RPMI7951 (cell line): ENCODE measurements at regions not wholly inside any gene's neighbourhood (a gene's known extent, or its start where the extent isn't known, plus 50 kb on each side); places are given as distances from the start of the nearest gene placed in this dataset.

Experiments
- DNase-seq: peaks from one replicate; pipeline ENCODE4 v3.0.0-alpha.2; 2012; ENCODE audit warnings: low read depth

DNA sequence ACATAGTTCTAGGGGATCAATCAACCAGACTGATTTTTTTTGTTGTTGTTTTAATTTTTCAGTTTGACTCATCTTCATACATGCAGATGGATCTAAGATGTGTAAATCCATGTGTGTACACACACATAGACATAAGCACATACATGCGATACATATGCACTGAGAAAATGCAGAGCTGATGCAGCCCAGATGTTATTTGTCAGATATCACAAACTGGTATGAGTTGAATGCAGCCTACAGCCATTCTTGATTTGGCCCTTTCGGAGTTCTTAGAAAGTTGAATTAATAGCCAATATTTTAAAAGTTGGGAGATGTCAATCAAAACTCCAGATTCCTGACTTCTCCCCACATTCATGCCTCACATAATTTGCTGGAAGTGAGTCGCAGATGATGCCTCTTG is 180.4 kb downstream of the SPATA18 start:
- DNase-seq: no peak

DNA sequence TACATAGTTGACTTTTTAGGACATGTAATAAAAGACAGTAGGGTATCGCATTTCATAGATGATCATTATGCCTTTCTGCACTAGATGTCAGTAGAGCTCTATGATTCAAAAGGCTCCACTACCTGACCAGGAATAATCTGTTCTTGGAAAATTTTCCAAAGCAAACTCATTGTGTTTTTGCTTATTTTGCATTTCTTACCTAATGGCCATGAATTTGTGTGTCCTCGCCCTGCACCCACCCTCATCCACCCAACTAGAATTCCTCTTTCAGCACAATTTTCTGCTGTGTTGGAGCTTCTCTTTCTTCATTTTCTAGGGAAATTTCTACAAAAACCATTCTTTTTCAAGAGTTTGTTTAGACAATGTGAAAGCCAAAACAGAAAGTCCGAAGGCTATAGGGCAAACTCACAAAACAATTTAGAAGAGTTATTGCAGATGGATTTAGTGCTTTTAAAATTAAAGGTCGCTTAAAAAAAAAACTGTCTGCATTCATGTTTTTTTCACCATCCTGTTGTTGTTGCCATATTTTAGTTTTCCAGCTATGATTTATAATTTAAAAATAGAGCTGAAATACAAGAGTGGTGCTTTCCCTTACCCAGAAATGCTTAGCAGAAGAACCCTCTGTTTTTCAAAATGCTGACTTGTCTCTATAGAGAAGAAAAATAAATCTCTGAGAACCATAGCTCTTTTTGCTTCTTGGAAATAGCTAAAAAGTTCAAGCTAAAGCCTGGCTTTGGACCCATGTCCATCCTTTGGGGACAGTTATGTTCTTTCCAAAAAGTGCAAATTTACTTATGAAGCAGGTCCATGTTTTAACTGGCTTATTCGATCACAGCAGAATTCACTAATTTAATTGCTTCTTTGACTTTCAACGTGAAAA is 183.7 kb downstream of the SPATA18 start:
- DNase-seq: peak; percentile 29

DNA sequence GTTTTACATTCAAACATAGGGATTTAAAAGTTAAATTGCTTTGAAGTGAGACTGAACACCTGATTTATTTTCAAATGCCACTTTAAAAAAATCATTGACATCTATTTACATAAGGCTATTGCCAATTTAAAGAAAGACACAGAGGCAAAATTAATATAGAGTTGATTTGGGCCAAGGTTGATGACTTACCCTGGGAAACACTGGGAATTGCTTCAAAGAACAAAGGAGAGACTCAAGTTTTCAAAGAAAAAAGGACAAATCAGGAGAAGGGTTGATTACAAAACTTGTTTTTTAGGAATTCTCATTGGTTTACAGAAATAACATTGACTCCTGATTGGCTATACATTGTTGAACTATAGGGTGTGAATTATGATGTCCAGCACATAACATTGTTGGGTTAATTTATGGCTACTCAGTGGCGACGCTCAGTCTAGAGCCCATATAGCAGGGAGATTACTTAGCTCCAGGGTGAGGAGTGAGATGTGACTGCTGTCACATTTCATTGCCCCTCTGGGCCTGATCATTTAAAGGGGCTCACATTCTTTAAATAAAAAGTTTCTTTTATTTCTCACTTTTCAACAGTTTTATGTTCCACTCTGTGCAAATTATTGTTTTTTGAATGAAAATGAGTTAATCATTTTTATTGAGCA is 184.6 kb downstream of the SPATA18 start:
- no peak for DNase-seq

DNA sequence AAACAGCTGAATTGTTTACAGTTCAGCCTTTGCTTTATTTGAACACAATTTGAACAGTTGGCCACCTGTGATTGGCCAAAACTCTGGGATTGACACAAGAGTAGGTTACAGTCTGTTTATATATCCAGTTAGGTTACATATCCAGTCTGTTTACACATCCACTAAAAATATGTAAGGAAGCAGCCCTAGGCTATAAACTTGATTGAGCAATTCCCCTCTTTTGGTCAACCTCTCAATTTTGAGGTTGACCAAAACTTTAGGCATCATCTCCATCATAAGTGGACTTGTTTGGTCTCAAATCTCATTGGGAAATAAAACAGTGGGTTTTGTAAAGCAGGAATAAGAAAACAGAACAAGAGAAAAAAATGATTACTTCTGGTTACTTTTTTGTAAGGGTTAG is 190.8 kb downstream of the SPATA18 start:
- no peak for DNase-seq

DNA sequence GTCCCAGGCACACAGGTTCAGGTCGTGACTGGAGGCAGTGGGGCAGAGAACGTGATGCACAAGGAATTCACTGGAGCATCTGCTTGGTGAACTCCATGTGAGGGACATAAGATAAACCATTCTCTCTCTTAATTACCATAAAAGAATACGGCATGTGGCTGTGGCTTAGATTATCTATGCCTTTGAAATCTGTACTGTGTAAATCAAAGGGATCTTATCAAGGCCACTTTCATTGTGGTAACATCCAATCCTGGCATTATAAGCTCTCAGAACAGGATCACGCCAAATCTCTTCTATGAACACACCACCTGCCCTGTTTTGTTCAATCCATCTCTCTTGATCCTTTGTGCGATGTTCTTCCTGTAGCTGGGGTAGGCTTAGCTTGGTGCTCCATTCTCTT is 192.3 kb downstream of the SPATA18 start:
- DNase-seq: no peak

DNA sequence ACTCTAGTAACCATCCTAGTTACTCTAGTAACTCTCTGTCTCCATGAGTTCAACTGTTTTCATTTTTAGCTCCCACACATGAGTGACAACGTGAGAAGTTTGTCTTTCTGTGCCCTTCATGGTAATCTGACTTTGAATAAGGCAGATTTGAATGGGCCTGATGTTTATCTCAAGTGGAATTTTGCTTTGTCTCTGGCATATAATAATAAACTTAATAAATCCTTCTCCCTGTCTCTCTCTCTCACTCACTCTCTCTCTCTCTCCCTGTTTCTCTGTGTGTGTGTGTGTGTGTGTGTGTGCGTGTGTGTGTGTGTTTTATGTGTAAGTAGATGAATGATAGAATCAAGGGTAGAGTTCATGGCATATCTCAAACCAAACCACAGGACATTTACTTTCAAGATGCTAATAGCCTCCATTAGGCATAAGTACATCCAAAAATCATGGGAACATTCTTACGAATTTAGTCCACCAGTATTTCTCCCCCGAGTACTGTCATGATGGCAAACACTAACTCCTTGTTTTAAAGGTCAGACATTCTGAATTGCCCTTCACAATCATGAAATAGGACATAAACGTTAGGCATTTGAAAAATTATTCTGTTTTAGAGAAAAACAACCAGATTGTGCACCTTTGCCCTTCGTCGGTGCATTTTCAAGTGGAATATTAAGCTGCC is 193.1 kb downstream of the SPATA18 start:
- no peak for DNase-seq

DNA sequence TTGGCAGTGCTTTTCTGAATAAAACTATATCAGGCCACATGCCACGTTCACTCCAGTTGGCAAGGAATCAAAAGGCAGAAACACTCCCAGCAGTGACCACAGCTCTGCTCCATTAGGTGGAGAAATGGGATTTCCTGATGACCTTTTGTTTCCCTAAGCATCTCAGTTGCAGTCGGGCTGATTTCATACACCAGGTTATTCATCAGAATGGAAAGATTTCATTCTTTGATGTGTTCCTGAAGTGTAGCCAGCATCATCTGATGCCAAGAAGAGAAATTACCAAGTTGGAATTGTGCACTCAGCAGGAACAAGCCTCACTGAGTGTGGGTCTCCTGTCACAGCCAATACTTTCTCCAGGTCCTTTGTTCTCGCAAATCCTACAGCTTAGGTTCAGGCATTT is 193.7 kb downstream of the SPATA18 start:
- DNase-seq: no peak

DNA sequence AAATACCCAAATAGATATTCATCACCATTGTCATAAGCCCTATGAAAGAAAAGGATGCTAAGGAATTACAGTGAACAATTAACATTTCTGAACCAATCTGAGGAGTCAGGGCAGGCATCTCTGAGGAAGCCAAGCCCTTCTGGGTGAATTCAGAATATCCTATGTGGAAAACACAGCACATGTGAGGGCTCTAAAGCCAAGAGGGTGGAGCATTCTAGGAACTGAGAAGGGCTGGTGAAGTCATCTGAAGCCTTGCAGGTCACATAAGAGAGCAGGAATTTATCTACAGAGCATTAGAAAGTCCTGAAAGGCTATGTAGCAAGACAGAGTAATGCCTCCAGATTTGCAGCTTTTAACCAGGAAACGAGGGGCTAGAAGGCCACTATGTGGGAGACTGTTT is 195.7 kb downstream of the SPATA18 start:
- DNase-seq: no peak

DNA sequence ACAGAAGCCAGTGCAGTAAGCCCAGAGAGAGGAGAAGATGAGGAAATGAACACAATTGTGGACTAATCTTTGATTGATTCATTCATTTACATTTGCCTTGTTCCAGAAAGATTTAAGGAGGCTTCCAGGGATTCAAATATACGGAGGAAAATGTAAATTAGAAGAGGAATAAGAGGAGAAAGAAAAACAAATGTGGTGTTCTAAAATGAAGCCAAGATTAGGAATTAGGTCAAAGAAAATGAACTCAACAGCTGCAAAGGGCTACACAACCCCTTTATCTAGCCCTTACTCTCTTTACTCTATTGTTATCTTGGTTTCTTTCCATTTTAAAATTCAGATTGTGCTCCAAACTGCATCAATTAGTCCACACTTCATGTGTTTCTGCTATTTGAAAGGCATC is 196.8 kb downstream of the SPATA18 start:
- DNase-seq: no peak

DNA sequence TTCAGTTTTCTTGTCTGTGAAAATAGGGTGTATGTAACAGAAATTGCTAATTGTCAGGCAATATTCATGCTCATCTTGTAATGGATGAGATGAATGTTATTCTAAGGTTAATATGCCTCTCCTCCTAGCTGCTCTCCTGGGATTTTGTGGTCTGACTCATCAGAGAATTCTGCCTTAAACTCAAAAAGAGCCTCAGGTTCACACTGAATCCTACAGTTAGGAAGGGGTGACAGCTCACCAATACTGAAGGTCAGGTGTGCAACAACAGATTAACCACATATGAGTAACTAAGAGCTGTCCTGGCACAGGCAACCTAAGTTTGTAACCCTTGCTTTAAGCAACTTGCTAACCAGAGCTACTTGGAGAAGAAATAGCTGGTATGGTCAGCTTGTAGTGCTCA is 197.7 kb downstream of the SPATA18 start:
- no peak for DNase-seq

DNA sequence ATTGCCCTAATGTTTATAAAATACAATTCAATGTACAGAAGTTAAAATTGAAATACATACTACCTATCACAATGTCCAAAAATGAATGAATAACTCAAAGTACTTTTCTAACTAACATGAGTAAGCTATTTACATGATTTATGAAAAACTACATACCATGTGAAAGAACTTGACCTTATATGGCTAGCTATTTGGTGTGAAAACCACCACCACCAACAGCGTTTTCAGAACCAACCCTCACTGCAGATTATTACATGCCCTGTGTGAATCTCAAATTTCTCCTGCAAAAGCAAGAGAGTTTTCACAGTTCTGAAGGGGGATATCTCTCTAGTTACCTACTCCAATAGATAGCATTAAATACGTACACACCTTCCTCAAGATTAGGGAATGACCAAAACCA is 198.5 kb downstream of the SPATA18 start:
- DNase-seq: no peak

DNA sequence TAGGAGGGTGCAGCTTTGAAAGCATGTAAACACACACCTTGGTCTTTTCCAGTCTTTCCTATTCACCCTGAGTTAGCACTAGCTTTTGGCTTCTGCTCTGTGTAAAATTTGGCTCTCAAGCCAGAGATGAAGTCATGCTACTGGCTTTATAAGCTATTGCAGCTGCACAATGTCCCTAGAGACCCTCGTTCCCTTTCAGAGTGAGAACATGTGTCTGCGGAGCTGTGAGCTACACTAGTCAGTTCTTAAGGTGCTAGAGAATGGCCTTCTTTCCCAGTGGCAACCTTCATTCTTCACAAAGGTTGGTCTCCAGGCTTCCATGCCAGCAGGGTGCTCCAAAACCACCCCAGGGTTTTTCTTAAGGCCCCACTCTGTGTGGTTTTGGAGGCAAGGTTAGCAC is 199.1 kb downstream of the SPATA18 start:
- no peak for DNase-seq

DNA sequence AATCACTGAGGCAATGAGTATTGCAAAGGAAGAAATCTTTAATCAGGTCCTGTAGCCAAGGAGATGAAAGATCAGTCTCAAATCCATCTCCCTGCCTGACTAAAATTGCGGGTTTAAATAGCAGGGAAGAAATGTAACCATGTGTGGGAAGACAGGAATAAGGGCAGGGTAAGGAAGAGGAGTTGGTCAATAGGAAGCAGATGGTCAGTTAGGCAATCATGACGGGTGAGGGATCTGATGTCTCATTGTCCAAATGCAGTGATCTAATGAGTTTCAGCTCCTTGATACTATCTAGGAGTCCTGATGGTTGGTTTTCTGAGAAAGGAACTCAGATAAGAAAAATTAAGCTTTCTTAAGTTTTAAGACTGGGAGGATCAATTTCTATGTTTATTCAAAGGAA is 200.8 kb downstream of the SPATA18 start:
- no peak for DNase-seq

DNA sequence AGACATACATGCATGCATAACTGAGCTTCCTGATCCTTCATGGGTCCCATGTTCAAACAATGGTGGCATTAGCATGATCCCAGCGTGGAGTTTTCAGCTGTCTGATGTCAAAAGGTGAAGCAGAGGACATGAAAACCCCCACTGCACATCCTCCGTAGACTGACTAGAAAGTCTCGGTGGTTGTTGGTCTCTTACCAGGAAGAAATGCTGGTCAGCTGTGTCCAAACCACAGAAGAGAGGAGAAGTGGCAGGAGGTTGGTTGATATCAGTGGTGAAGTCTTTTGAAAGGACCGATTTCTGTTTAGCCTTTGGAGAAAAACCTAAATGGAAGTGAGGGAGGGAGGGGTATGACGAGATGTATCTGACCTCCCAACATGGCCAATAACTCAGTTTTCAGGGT is 201.9 kb downstream of the SPATA18 start:
- no peak for DNase-seq

DNA sequence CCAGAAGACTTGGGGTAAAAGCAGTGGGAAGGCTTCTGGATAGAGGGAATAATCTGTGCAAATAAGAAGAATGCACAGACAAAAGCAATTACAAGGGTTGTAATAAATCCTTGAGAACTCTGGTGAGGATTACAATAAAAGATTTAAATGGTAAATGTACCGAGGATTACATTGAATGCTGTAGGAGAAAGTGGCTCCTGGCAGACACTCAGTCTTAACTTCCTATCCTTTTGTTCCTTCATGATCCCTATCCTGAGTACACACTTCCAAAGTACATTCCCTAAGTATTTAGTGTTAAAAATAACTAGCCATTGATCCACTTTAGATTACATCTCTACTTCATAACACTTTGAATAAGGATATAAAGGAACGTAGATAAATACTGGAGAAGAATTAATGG is 205.4 kb downstream of the SPATA18 start:
- DNase-seq: no peak

DNA sequence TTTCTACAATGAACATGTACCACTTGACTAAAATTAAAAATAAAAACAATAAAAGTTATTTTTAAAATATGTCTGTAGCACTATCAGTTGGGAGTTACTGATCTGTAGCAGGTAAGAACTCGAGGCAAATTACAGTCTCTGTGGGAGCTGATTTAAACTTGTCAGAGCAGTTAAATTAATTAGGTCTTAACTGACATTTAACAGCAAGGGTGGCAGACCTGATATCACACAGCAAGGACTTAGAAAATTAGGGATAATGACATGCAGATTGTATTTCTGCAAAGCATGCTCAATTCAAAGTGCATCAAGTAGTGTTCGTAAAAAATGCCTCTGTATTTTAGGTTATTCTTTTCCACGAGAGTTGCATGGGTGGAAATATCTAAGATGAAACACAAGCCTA is 208.9 kb downstream of the SPATA18 start:
- no peak for DNase-seq

DNA sequence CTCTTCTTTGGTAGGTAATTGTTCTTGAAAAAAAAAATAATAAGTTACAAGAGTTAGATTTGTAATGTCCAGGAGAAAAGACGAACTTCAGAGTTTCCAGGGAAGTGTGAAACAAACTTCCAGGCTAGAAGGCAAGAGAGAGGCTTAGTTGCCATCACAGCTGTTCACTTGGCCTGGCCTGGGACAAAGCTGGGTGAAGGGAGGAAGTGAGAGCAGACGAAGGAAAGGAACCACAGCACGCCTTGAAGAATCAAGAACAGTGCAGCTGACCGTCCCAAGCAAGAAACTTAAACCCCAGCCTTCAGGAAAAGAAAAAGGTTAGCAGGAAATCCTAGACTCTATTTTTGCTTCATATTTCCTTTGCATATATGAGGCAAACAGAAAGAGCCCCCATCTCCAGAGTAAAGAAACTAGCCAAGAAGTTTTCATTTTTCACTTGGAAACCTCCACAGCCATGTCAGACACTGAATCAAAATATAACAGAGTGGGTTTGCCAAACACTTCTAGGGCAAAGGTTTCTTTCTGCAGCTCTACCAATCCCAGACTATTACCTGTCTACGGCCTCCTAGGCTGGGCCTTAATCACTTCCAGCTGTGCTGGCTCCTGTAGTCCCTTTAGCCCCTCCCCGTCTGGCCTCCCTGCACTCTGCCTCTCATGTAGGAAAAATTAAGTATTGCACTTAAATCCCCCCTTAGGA is 209.6 kb downstream of the SPATA18 start:
- no peak for DNase-seq

DNA sequence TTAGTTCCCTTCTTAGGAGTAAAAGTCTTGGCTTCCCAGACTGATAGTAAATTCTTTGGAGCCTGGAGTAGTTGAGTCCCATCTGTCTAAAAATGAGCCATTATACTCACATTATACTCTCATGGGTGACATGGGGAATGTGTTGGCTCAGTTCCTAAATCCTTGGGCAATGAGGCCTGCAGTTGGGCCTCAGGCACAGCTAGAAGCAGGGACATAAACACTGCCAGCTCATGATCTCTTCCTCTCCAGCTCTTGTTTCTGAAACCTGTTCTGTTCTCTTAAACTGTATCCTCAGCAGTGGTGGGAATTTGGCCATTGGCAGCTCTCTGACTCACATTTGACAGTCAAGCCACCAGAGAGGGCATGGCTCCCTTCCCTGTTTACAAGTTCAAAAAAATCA is 212.5 kb downstream of the SPATA18 start:
- DNase-seq: no peak

DNA sequence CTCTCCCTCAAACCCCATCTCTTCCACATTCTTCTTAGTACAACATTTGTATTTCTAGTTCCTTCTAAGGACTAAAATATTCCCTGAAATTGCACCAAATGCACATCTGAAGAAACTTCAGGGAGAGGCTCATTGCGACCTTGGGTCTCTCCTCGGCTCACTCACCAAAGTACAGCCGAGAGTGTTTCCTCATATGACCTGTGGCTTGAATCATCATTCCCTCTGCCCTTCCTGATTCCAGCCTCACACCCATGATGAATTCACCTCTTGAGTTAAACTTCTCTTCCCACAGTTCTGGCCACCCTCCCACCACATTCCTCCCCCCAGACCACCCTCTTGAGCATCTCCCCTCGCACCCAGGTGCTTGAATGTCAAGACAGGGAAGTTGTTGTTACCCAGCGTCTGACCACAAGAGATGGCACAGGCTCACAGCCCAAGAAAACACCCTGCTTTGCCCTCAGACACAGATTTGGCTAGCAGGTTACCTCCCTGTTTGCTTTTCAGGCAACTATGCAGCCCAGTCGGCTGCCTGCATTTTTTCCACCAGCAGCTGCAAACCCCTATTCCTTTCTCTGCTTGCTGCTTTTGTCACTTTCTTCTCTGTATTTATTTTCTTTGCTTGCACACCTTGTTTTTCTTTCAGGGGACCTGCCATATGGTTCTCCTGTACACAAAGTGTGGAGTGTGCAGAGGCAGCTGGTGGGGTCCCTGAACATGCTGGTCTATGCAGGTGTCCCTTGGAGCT is 214.8 kb downstream of the SPATA18 start:
- no peak for DNase-seq

DNA sequence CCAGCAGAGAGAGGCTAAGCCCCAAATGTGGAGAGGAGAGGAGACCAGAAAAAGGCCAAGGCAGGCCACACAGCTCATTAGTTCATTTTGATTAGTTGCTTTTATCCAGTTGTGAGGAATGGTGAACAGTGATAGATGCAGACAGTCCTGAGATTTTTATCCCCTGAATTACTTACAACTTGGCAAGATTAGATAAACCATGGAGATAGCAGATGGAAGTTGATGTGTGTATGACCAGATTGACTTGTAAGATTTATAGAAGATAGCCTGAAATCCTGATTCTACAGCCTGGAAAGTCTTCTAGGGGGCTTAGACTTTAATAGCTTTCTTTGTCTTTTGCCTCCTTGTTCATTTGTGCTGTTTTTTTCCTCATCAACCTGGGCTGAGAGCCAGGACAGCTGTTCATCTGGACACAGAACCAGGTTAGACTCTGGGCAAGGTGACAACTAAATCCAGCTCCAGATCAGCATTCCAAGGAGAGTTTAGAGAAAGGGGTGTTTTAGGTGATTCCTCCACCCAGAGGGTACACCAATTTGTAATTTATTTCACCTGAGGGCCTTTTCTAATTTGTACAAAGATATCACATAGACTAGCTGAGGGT is 215.5 kb downstream of the SPATA18 start:
- DNase-seq: no peak

DNA sequence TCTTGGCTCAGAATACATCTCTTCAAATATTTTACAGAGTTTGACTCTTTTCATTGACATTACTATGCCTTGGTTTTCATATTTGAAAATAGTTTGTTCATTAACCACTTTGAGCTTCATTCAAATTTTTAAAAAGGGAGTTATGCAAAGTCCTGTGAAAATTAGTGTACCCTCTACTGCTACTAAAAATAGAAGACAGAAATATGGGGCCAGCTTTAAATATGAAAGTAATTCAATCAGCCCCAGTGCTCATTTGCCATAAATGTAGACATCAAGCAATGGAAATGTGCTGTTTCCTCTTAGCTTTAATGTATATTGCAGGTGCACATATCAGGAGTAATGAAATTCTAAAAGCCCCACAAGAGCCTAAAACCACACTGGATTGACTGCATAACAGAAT is 218.7 kb downstream of the SPATA18 start:
- DNase-seq: no peak
